HG03558 (cell line): ENCODE measurements at regions not wholly inside any gene's neighbourhood (a gene's known extent, or its start where the extent isn't known, plus 50 kb on each side); places are given as distances from the start of the nearest gene placed in this dataset.

Source experiments
- ATAC-seq: cut with Tn5 transposase; IDR thresholded peaks from one replicate; pipeline ENCODE4 v1.9.1; 2021; ENCODE audit warnings: moderate number of reproducible peaks; ENCODE audit not compliant: unreplicated experiment; ENCODE audit errors: extremely low read depth

DNA sequence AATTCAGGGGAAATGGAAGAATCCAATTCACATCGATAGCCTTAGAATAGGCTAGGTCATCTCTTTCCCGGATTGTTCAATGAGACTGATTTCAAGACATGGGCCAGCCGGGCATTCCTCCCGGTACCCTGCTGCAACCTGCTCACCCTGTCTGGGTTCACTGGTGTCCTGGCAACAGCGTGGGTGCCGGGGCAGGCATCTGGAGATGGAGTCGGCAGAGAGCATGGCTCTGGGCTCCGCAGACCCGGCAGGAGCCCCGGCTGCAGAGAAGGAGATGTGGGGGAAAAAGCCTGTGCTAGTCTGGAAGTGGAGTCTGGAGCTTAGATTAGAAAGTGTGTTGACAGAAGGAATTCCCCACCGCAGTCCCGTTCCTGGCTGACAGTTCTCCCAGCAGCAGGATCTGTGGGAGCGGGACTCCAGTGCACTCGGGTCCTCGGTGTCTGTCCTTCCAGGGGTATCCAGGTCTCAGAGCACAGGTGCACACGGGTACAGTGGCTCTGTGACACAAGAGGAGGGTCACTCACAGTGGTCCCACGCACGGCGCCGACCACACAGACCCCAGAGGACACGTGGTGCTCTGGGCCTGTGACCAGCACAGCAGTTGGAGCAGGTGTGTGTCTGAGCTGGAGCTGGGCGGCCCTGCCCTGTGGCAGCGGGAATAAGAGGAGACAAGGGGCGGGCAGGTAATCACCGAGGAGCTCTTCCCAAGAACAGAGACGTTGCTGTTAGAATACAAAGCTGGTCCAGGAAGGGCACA is 65.7 kb upstream of the PITRM1 start:
- ATAC-seq = no peak

DNA sequence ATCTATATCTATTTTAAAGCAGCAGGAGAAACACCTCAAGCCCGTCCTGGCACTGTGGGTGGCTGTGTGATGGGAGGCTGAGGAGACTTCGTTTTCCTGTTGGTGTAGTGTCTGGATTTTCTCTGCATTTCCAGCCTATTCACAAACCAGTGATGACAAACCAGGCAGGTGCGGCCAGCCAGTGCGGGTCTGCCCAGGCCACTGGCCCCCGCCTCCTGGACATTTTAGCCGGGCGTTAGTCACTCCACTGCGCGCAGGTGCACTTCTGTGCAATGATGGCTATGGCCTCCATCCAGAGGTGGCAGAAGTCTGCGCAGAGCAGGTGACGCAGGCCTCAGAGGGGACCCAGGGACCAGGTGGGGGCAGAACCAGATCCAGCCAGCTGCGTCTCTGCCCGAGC is 64.9 kb upstream of the PITRM1 start:
- no peak for ATAC-seq

DNA sequence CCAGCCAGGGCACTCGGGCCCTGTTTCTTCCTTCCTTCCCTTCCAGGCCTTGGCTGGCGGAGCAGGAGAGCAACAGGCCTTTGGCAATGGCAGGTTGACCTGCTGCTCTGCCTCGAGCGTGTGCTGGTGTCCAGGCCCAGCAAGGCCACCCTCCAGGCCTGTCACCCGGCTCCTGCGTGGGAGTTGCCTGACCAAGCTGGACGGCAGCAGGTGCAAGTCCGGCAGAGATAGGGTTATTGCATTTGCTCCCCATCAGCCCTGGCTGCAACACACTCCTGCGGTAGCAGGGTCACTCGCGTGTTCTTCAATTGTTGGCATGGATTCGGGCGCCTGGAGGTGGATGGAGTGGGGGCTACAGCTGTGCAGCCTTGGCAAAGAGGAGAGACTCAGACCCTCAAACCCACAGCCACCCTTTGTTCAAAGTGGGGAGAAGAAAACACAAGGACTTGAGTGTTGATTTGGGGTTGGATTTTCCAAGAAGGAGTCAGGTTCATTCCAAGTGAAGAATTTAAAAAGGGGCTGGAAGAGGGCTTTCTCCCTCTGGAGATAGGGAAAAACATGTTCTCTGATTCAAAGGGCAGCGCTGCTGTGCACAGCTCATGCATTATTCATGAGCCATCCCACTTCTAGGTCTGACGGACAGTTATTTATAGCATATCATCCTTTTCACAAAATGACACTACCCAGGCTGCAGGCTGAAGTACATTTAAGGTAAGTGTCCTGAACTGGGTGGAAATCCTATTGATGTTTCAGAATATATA is 64.2 kb upstream of the PITRM1 start:
- ATAC-seq = no peak

GRCh38 chr10:3235996-3236510 is 63.5 kb upstream of the PITRM1 start:
- no peak for ATAC-seq

- ATAC-seq = no peak
Measured at GRCh38 chr10:3235395-3235794, 62.8 kb upstream of the PITRM1 start.

DNA sequence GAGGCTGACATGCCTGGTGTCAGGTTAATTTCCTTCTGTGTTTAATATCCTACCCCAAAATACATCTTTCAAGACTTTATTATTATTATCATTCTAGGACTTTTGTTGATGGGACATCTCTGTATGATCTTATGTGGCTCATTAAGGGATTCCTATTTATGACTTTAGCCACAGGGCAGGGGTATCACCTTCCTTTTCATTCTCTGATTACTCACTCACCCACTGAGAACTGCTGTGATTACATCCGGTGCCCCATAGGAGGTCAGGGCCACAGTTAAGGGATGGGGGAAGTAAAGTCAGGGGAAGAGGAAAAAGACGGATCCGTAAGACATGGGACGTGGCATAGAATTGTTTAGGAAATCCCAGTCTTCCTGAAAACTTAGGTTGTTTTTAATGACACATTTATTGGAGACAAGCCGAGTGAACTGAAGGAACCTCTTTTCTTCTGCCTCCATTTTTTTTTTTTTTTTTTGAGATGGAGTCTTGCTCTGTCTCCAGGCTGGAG is 61.0 kb upstream of the PITRM1 start:
- ATAC-seq = no peak

- ATAC-seq = no peak
Measured at GRCh38 chr10:3231951-3232730, 59.6 kb upstream of the PITRM1 start.

GRCh38 chr10:3229815-3230214 is 57.2 kb upstream of the PITRM1 start:
- no peak for ATAC-seq

DNA sequence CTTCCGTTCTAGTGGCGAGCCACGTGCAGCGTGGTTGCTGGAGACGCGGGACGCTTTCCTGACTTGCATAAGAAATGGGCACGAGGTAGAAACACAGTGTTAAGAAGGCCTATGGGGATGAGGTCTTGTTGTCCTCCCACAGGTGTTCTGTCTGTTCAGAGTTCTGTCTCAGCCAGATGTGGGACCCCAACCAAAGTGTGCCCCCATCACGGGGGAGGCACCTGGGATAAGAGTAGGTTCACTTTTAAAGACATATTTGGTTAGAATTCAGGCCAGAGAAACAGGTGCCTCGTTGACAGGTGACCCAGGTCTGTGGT is 56.0 kb upstream of the PITRM1 start:
- no peak for ATAC-seq

DNA sequence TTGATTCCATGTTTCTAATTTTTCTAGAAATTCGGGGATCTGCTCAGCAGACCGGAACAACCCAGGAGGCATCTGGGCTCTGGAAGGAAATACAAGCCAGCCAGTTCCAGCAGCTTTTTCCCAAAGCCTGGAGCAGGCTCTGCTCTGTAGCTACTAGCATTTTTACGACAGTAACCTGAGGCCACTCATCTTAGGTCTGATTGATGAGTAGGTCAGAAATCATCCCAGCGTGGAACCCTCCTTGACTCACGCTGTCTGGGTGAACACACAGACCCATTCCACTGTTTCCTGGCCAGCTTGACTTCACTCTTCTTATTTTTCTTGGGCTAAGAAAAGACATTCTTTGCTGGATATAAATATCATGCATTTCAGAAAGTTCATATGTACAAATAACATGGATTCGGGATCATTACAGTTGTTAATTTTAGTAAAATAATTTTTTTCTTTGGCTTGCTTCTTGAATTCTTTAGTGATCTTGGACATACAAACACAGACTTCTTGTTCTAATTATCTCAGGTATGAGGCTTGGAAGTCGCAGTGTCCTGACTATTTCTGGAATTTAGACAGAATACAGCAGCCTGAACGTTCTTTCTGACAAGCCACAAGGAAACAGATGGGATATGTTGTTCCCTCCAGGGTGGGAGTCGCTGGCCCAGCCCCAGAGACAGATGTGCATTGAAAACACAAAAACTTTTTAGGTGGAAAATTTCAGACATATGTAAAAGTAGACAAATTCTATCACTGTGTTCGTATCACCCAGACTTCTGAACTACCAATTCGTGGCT is 54.6 kb upstream of the PITRM1 start:
- ATAC-seq = no peak

GRCh38 chr10:3225561-3225960 is 53.0 kb upstream of the PITRM1 start:
- ATAC-seq = no peak

- ATAC-seq = no peak
Measured at GRCh38 chr10:3224241-3224640, 51.7 kb upstream of the PITRM1 start.

DNA sequence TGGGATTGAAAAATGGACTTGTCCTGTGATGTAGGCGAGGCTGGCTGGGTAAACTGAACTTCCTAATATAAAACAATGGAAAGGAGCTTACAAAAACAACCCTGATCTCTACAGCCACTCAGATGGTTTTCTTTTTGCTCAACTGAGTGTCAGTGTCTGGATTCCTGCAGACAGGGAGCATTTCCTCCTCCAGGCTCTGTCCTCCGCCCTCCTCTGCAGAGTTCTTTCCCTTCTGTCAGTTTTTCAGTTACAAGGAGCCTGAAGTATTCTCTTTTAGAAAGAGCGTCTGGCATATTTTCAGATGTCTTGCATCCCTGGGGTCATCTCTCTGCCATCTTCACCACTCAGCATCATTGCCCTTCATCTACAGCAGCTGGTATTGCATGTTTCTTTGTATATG is 50.0 kb upstream of the PITRM1 start:
- ATAC-seq = no peak
